ENCODE measurements at regions not wholly inside any gene's neighbourhood (a gene's known extent, or its start where the extent isn't known, plus 50 kb on each side); places are given as distances from the start of the nearest gene placed in this dataset.
"Not testable (repeated sequence)": the region's sequence is repeated elsewhere in the genome, so short reads cannot be mapped to it uniquely, and the experiment has no call there.

DNA sequence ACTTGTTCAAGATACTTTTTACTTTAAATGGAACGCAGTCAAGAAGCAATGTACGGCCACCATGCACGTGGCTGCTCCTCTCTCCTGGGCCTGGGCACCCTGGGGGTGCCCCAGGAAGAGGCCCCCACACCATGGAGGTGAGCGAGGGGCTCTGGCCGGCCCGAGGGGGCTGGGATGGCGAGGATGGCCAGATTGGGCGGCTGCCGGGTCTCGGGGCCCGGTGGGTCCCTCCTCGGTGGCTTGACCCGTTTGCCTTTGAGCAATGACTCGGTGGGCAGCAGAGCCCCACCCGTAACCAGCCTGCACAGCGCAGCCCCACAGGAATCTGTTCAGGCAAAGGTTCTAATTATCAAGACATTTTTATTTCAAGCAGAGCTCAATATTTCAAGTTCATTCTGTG, 167.4 kb downstream of the BRD1 start:
- no peak for DNase-seq (ENCODE audit: low read depth in 2 of 2, low spot score in 1 of 2)

DNA sequence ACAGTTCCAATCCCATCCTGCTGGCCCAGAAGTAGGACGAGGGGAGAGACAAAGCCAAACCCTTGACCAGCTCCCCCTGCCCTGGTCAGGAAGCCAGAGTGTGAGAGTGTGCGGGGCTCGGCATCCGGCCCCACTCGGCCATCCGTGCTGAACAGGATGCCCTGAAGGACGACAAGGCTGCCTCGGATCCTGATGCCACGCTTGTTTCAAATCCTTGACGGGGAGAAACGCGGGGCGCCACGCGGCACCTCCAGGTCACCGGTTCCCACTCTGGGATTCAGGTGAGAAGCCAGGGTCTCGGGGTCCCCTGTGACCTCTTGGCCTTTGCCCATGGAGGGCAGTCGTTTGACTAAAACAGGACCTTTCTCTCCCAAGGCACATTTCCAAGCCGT, 167.8 kb downstream of the BRD1 start:
- DNase-seq (ENCODE audit: low read depth in 2 of 2, low spot score in 1 of 2): no peak

DNA sequence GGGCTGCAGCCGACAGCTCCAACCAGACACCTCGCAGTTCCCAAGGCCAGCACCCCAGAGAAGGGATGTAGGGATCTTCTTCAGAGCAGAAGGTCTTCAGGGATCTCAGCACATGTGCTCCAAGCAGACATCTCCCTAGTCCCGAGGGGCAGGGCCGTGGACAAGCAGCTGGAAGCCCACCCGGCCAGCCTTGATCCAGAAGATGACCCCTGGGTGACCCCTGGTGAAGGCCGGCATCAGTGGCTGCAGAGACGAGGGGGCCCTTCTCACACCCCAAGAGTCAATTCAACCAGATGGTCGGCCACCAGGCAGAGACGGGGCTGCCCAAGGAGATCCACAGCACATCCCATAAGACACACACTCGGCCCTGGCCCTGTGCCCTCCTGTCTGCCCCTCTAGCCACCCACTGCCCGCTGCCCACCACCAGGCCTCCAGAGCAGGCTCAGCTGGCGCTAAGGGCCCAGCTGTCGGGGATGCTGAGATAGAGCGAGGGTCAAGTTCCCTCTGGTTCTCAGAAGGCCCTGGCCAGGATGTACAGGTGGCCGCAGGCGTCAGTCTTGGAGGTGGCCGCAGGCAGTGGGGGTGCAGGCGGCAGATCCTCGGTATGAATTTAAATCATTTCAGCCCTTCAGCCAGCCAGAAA, 168.3 kb downstream of the BRD1 start:
- DNase-seq (ENCODE audit: low read depth in 2 of 2, low spot score in 1 of 2): no peak

DNA sequence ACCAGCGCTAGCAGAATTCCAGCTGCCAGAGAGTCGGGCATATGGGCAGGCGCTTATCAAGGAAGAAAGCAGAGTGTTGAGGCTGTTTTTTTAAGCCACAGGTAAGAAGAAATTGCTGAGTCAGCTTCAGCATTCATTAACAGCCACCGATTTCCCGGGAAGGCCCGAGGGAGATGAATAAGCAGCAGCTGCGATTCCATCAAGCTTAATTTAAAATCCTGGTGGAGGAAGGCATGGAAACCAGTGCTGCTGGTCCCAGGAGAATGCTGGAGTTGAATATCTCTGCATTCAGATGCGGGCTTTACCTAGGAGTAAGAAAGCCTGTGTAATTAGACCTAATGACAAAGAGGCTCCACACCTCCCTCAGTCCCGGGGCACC, 168.8 kb downstream of the BRD1 start:
- no peak for DNase-seq (ENCODE audit: low read depth in 2 of 2, low spot score in 1 of 2)

DNA sequence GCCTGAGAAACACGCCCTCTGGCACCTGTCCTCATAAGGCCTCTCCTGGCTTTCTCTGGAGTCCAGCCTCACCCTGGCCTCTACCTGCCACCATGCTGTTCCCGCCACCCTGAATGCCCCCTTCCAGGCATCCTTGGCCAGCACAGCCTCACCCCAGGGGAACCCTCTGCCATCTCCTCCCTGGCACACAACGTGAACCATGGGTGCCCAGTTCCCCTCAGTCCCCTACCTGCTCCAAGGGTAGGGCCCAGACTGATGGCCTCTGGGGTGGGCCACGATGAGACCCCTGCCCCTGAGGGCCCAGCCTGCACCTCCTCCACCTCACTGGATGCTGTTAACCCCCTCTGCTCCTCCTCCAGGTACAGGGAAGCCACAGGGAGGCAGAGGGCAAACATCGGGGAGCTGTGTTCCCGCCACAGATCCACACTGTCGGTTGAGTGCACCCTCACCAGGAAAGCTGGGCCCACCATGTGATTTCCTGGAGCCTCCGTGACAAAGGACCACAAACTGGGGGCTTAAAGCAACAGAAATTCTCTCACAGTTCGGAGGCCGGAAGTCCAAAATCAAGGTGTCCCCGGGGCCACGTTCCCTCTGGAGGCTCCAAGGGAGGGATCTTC, 169.6 kb downstream of the BRD1 start:
- no peak for DNase-seq (ENCODE audit: low read depth in 2 of 2, low spot score in 1 of 2)

DNA sequence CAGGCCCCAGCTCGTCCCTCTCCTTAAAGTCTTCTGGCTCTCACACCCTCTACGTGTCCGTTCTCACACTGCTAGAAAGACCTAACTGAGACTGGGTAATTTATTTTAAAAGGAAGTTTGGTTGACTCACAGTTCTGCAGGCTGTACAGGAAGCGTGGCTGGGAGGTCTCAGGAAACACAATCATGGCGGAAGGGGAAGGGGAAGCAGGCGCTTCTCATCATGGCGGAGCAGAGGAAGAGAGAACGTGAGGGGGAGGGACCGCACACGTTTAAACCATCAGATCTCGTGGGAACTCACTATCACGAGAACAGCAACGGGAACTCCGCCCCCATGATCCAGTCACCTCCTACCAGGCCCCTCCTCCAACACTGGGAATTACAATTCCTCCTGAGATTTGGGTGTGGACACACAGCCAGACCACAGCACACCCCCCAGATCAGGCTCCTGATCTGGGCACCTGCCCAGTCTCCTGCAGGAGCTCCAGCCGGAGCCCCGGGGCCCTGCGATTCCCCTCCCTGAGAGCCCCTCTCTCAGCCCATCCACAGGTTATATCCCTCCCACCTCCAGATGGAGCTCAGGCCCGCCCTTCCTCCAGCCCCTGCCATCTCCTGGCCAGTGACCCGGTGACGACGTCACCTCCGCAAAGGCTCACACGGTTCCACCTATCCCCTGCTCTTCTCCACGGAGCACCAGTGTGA, 170.2 kb downstream of the BRD1 start:
- DNase-seq (ENCODE audit: low read depth in 2 of 2, low spot score in 1 of 2): peak; percentile 43 to 67

DNA sequence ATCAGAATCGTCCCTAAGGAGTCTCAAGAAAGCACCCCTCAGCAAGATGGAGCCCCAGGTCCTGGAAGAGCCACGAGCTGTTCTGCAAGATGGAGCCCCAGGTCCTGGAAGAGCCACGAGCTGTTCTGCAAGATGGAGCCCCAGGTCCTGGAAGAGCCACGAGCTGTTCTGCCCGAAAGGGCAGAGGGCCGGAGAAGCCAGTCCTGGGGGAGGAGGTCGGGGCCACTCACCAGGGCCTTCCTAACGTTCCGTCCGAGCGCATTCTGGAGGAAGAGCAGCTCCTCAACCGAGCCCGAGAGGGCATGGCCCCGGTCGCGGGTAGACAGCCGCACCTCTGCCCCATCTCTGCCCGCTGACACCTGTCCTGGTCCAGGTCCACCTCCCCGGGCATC, 170.8 kb downstream of the BRD1 start:
- DNase-seq (ENCODE audit: low read depth in 2 of 2, low spot score in 1 of 2): not testable (repeated sequence)

DNA sequence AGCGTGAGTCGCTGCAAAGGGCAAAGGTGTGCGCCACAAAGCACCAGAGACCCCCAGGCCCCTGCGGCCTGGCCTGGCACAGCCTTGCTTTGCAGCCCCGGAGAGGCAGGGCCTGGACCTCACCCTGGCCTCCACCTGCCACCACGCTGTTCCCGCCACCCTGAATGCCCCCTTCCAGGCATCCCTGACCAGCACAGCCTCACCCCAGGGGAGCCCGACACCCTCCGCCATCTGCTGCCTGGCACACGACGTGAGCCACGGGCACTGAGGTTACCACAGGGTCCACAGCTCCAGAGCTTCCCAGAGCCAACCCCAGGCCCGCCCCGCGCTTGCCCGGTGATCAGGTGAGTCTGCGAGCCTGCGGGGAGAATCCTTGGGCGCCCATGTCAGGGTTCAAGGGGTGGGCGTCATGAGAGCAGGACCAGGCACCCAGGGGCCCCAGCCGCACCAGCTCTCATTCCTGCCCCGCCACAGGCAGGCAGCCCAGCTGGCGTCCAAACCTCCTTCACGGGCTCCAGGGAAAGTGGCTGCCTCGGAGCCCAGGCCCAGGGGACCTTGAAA, 171.3 kb downstream of the BRD1 start:
- DNase-seq (ENCODE audit: low read depth in 2 of 2, low spot score in 1 of 2): no peak

DNA sequence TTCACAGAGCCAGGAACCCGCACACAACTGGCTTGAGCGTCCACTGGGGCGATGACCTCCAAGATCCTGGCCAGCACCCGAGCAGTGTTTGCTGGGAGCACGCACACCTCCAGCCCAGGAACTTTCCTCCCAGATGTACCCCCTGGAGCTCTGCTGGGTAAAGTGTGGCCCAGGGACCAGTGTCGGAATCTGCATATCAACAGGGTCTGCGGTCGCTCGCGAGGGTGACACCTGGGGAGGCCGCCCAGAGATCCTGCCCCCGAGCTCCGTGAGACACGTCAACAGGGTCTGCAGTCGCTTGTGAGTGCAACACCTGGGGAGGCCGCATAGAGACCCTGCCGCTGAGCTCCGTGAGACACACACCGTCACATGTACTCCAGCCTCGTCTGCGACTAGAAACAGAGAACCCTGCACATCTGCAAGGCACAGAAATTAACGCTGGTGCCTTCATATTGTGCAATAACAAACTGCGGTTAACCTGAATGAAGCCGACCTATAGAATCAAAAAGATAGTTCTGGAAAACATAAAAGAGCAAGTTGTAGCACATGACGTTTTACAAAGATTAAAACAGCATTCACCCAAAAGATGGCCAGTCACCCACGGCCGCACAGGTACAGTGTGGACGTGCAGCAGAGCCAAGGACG, 172.4 kb downstream of the BRD1 start:
- DNase-seq (ENCODE audit: low read depth in 2 of 2, low spot score in 1 of 2): no peak

DNA sequence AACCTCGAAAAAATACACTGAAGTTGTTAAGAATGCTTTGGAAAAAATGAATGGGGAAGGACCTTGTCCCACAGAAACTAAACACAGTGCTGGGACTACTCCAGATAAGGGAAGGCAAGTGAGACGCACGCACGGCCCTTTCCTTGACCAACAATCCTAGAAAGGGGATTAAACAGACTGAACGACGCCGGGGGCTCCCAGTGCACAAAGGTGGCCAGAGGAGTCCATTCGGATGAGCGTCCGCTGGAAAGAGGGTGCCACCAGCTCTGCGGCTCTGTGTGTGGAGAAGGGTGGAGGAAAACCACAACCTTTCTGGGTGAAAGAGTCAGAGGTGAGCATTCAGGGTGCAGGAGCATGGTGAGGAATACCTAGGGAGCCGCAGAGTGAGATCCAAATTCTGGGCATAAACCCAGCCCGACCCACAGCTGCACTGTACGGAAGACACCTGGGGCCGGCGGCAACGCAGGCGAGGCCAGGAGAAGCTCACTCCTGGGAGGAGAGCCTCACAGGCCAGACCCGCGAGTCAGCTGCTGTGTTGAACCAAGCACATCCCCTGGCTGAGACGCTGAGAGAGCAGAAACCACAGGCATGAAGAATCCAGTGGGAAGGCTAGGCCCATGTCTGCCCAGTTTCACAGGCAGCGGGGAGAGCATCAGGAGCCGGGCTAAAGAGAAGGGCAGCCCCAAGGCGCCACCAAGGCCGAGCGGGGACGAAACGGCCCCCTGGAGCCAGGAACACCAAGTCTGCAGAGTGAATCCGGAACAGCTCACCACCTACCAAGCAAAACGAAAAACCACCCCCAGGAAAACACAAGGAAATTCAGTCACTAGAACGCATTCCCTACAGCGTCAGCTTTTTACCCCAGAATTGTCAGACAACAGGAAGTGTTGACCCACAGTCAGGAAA, 177.1 kb downstream of the BRD1 start:
- no peak for DNase-seq (ENCODE audit: low read depth in 2 of 2, low spot score in 1 of 2)

DNA sequence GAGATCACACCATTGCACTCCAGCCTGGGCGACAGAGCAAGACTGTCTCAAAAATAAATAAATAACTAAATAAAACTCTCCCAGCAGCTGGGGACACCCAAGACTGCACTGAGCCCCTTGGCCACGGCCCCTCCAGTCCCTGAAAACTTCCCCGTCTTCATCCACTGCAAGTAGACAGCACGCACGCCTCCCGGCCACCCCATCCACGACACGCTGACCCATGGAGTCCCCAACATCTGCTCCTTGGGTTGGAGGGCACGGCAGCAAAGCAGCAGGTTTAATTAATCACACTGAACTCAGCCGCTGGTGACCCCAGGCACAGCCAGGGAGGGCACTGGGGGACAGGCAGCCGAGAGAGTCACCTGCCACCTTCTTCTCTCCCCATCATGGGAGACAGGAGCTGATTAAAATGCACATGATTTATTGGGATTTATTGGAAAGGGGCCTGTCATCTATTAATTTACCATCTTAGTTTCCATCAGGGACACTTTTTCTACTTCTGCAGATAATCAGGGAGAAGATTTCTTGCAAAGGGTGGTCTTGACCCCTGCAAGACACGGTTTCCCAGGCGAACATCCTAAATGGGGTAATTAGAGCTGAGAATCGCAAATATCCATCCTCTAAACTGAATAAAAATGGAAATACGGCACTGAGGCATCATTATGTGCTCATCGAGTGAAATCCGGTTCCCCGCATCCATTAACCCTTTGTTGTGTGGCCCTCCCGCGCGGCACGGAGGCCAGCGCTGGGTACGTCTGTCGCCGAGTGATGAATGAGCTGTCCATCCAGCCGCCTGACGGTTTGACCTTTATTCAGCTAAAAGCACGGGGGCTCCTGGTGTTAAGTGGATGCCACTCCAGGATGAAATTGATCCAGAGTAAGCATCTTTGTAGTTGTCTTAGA, 178.3 kb downstream of the BRD1 start:
- no peak for DNase-seq (ENCODE audit: low read depth in 2 of 2, low spot score in 1 of 2)

DNA sequence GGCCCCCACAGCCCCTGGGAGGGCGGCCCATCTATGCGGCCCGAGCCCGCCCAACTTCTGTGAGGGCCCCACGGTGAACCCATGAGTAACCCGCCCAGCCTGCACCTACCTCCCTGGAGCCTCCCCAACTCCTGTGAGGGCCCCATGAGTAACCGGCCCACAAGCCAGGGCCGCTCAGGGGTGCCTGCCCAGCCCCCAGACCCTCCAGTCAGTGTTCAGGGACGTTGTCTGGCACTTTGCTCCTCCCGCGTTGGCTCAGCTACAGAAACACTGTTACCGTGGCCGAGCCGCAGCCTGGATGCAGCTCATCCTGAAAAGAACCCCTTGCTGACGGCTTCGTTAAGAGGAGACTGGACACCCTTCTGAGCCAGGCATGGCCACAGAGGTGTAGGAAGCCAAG, 179.6 kb downstream of the BRD1 start:
- no peak for DNase-seq (ENCODE audit: low read depth in 2 of 2, low spot score in 1 of 2)

DNA sequence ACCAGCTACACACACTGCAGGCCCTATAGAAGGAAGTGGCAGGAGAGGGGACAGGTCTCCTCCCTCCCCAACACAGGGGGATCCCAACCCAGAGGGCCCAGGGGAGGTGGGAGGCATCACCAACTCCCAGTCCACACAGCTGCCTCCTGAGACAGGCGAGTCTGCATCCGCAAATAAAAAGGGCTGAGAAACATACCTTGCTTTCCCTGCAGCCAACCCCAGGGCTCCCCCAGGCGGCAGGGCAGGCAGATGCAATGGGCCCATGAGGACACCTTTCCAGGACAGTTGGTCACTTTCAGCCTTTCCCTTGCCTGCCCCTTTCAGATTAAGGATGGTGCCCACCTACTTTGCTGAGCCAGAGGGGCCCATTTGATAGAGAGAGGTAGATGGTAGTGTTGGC, 180.0 kb downstream of the BRD1 start:
- no peak for DNase-seq (ENCODE audit: low read depth in 2 of 2, low spot score in 1 of 2)

DNA sequence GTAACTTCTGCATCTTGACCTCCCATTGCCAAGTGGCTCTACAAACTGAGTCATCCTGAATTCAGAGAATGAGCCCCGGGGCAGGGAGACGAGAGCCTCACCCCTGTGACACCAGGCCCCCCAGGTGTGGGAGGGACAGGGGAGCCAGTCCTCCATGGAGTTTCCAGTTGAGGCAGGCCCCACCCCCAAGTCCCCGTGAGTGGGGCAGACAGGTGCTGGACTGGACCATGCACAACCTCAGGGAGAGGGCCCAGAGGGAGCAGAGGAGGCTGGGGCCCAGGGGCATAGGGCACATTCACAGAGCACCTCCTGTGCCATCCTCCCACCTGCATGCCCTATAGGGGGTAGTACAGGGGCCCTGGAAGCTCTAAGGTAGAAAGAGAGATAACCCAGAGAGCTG, 180.8 kb downstream of the BRD1 start:
- DNase-seq (ENCODE audit: low read depth in 2 of 2, low spot score in 1 of 2): no peak

DNA sequence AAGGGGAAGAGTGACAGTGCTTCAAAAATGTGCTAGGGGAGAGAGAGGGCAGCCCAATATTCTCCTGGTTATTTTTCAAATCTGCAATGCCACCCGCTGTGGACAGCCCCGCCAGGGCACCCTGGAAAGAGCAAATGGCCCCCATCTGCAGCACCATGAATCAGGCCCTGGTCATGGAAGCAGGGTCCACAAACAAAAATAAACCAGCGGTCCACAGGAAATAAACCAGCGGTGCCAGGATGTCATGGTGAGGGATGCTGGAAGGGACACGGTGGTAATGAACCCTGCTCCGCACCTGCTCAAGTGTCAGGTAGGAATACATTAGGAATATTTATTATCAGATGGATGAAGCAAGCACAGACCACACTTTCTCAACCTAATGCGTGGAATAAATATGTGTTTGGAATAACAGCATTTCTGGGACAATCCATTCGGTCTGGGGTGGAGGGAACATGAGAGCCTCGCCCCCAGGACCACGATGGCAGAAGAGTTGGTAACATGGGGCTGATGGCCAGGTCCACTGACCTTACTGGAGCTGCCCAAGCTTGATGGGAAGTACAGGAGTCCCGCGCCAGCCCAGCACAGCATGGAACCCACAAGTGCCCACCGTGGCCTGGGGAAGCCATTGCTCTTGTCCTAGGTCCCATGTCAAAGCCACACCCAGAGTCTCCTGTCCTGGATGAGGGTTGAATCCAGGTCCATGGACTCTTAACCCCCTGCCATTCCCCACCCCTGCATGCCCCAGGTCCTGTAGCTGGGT, 181.7 kb downstream of the BRD1 start:
- DNase-seq (ENCODE audit: low read depth in 2 of 2, low spot score in 1 of 2): no peak

DNA sequence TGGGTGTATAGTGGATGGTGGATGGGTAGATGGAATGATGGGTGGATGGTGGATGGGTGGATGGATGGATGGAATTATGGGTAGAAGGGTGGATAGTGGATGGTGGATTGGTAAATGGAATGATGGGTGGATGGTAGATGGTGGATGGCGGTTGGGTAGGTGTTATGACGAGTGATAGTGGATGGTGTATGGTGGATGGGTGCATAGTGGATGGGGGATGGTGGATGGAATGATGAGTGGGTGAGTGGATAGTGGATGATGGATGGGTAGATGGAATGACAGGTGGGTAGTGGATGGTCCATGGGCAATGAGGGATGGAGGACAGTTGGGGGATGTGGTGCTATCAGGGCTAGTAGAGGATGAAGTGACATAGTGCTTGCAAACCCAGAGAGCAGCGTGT, 182.4 kb downstream of the BRD1 start:
- no peak for DNase-seq (ENCODE audit: low read depth in 2 of 2, low spot score in 1 of 2)

DNA sequence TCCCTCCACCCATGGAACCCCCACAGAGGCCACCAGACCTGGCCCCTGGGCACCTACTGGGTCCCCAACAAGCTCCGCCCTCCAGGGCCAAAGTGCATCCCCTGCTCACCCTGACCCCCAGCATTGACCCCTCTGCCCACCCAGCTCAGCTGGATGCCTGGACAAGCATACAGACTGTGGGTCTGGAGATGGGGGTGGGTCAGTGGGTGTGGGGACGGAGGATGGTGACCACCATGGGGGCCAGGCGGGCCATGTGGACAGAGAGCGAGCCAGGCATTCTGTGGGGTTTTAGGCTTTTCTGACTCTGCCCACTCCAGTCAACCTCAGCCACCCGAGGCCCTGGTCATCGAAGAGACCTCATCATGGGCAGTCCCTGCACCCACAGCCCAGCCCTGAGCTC, 183.7 kb downstream of the BRD1 start:
- no peak for DNase-seq (ENCODE audit: low read depth in 2 of 2, low spot score in 1 of 2)

DNA sequence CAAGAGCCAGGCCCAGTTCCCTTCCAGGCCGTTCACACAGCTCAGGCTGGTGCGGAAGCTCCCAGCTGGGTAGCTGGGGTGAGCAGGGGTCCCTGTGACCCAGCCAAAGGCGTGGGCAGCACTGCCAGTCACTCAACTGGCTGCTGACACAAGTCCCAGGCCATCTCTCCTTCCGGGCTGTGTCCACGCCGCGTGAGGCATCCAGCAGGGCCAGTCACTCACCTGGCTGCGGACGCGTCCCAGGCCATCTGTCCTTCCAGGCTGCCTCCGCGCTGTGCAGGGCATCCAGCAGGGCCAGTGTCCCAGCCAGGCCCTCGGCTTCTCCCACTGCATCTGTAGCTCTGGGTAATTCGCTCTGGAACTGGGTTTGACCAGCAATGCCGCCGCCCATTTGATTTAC, 184.2 kb downstream of the BRD1 start:
- DNase-seq (ENCODE audit: low read depth in 2 of 2, low spot score in 1 of 2): no peak

DNA sequence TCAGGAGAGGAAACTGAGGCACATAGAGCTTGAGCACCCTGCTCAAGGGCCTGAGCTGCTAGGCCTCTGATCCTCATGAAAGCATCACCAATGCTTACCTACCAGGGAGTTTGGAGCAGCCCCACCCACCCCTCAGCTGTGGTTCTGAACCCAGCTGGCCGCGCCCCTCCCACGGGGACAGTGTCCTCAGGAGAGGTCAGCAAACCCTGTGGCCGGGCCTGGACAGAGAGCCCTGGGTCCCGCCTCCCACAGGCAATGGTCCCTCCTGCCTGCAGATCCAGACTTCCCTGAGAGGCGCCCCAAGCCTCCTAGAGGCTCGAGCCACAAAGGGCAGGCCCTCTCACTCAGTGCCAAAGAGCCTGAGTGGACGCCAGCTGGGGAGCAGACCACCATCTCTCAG, 184.9 kb downstream of the BRD1 start:
- DNase-seq (ENCODE audit: low read depth in 2 of 2, low spot score in 1 of 2): no peak

Data from stimulated activated CD8-positive, alpha-beta memory T cell treated with anti-CD3 and anti-CD28 coated beads, Interleukin-4, amount 100 ng/mL, for 4 hours (primary cell).